IPS-15b (cell line): ENCODE measurements at regions not wholly inside any gene's neighbourhood (a gene's known extent, or its start where the extent isn't known, plus 50 kb on each side); places are given as distances from the start of the nearest gene placed in this dataset.
"Not testable (repeated sequence)": the region's sequence is repeated elsewhere in the genome, so short reads cannot be mapped to it uniquely, and the experiment has no call there.

Experiments used
- H3K27me3 ChIP-seq: one replicate; pipeline ENCODE4 v1.6.1; 2013; ENCODE audit warnings: low read length; ENCODE audit not compliant: control insufficient read depth, insufficient read depth
- H3K36me3 ChIP-seq: one replicate; pipeline ENCODE4 v1.6.1; 2013; ENCODE audit warnings: low read length; ENCODE audit not compliant: control insufficient read depth, insufficient read depth
- H3K4me1 ChIP-seq: one replicate; pipeline ENCODE4 v1.6.1; 2013; ENCODE audit warnings: mild to moderate bottlenecking, low read length; ENCODE audit not compliant: control insufficient read depth, insufficient read depth
- H3K4me3 ChIP-seq: one replicate; pipeline ENCODE4 v1.5.1; 2013; ENCODE audit warnings: low read depth, low read length
- H3K9ac ChIP-seq: one replicate; pipeline ENCODE4 v1.6.1; 2013; ENCODE audit warnings: low read depth, mild to moderate bottlenecking, low read length
- H3K9me3 ChIP-seq: one replicate; pipeline ENCODE4 v1.6.1; 2013; ENCODE audit warnings: mild to moderate bottlenecking, low read length; ENCODE audit not compliant: control insufficient read depth, insufficient read depth

GRCh38 chr7:124630395-124630794, 135.2 kb downstream of the GPR37 start:
- Histone ChIP-seq H3K9ac (no peak overlapping the region), H3K9me3 (no peaks in the 10 kb centered on the region), H3K4me3 (no peak overlapping the region), H3K4me1 (no peaks in the 10 kb centered on the region), H3K36me3 (no peaks in the 10 kb centered on the region), H3K27me3 (no peaks in the 10 kb centered on the region)

DNA sequence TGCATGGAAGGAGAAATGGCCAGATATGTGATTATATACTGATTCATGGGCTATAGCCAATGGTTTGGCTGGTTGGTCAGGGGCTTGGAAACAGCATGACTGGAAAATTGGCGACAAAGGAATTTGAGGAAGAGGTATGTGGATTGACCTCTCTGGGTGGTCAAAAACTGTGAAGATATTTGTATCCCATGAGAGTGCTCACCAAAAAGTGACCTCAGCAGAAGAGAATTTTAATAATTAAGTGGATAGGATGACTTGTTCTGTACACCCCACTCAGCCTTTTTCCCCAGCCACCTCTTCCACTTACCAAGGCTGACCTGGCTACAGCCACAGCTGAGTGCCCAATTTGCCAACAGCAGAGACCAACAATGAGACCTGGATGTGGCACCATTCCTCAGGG, 146.7 kb downstream of the GPR37 start:
- no peaks in the 10 kb centered on the region for H3K36me3 ChIP-seq
- H3K27me3 ChIP-seq: no peaks in the 10 kb centered on the region
- H3K4me1 ChIP-seq: no peaks in the 10 kb centered on the region
- H3K9ac ChIP-seq: no peak overlapping the region
- H3K4me3 ChIP-seq: no peak overlapping the region
- no peaks in the 10 kb centered on the region for H3K9me3 ChIP-seq

DNA sequence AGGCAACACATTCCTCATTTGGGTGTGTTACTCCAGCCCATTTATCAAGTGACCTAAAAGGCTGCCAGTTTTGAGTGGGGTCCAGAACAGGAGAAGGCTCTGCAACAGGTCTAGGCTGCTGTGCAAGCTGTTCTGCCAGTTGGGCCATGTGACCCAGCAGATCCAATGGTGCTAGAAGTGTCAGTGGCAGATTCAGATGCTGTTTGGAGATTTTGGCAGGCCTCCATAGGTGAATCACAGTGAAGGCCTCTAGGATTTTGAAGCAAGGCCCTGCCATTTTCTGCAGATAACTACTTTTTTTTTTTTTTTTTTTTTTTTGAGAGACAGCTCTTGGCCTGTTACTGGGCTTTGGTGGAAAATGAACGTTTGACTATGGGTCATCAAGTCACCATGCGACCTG, 147.5 kb downstream of the GPR37 start:
- not testable (repeated sequence) for H3K4me3 ChIP-seq, H3K36me3 ChIP-seq, H3K27me3 ChIP-seq, H3K9me3 ChIP-seq, H3K9ac ChIP-seq, H3K4me1 ChIP-seq

GRCh38 chr7:124603066-124603465, 162.5 kb downstream of the GPR37 start:
- Histone ChIP-seq H3K9ac (no peak overlapping the region), H3K4me3 (no peak overlapping the region), H3K27me3 (no peaks in the 10 kb centered on the region), H3K36me3 (no peaks in the 10 kb centered on the region), H3K4me1 (no peaks in the 10 kb centered on the region), H3K9me3 (no peaks in the 10 kb centered on the region)

- no peaks in the 10 kb centered on the region for H3K4me1 ChIP-seq
These were observed 168.1 kb downstream of the GPR37 start for GRCh38 chr7:124597509-124597908.

DNA sequence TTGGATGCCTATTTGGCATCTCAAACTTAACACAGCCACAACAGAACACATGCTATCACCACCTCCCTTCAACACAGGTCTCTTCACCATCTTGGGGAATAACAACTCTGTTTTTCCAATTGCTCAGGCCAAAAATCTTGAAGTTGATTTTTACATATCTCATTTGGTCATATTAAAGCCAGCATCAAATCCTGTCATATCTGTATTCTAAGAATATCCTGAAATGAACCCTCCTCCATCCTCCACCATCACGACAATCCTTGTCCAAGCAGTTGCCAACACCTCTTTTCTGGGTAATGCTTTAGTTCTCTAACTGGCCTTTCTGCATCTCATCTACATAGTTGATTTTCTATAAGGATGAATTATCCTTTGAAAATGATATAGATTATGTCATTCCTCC, 168.7 kb downstream of the GPR37 start:
- Histone ChIP-seq H3K4me3 (no peak overlapping the region), H3K36me3 (no peaks in the 10 kb centered on the region), H3K4me1 (no peaks in the 10 kb centered on the region), H3K9me3 (no peaks in the 10 kb centered on the region), H3K9ac (no peak overlapping the region), H3K27me3 (no peaks in the 10 kb centered on the region)

More at GRCh38 chr7:124597509-124597908, 168.1 kb downstream of the GPR37 start:
- no peak overlapping the region for H3K4me3 ChIP-seq
- no peaks in the 10 kb centered on the region for H3K36me3 ChIP-seq
- H3K9me3 ChIP-seq: no peaks in the 10 kb centered on the region
- no peaks in the 10 kb centered on the region for H3K27me3 ChIP-seq
- no peak overlapping the region for H3K9ac ChIP-seq

- Histone ChIP-seq H3K27me3 (no peaks in the 10 kb centered on the region), H3K36me3 (no peaks in the 10 kb centered on the region), H3K9me3 (no peaks in the 10 kb centered on the region), H3K4me3 (no peak overlapping the region), H3K4me1 (no peaks in the 10 kb centered on the region), H3K9ac (no peak overlapping the region)
These were observed 174.8 kb downstream of the GPR37 start for GRCh38 chr7:124590814-124591213.

- Histone ChIP-seq H3K27me3 (no peaks in the 10 kb centered on the region), H3K4me3 (no peak overlapping the region), H3K9me3 (no peaks in the 10 kb centered on the region), H3K36me3 (no peaks in the 10 kb centered on the region), H3K4me1 (no peaks in the 10 kb centered on the region), H3K9ac (no peak overlapping the region)
These were observed 188.3 kb downstream of the GPR37 start for GRCh38 chr7:124577256-124577655.

- H3K4me3 ChIP-seq: no peak overlapping the region
- H3K27me3 ChIP-seq: no peaks in the 10 kb centered on the region
- H3K9ac ChIP-seq: no peak overlapping the region
- no peaks in the 10 kb centered on the region for H3K36me3 ChIP-seq
- no peaks in the 10 kb centered on the region for H3K4me1 ChIP-seq
- no peaks in the 10 kb centered on the region for H3K9me3 ChIP-seq
These were observed 190.4 kb downstream of the GPR37 start for GRCh38 chr7:124575176-124575575.

GRCh38 chr7:124570558-124570957, 195.0 kb downstream of the GPR37 start:
- no peaks in the 10 kb centered on the region for H3K27me3 ChIP-seq
- no peaks in the 10 kb centered on the region for H3K4me1 ChIP-seq
- no peak overlapping the region for H3K9ac ChIP-seq
- H3K36me3 ChIP-seq: no peaks in the 10 kb centered on the region
- H3K4me3 ChIP-seq: no peak overlapping the region
- H3K9me3 ChIP-seq: no peaks in the 10 kb centered on the region

- Histone ChIP-seq H3K9ac (no peak overlapping the region), H3K27me3 (no peaks in the 10 kb centered on the region), H3K36me3 (no peaks in the 10 kb centered on the region), H3K4me3 (no peak overlapping the region), H3K4me1 (no peaks in the 10 kb centered on the region), H3K9me3 (no peaks in the 10 kb centered on the region)
These were observed 199.0 kb downstream of the GPR37 start for GRCh38 chr7:124566583-124566982.

GRCh38 chr7:124557587-124557986, 208.0 kb downstream of the GPR37 start:
- no peaks in the 10 kb centered on the region for H3K36me3 ChIP-seq
- no peaks in the 10 kb centered on the region for H3K9me3 ChIP-seq
- no peaks in the 10 kb centered on the region for H3K4me1 ChIP-seq
- H3K9ac ChIP-seq: no peak overlapping the region
- H3K27me3 ChIP-seq: no peaks in the 10 kb centered on the region
- no peak overlapping the region for H3K4me3 ChIP-seq

DNA sequence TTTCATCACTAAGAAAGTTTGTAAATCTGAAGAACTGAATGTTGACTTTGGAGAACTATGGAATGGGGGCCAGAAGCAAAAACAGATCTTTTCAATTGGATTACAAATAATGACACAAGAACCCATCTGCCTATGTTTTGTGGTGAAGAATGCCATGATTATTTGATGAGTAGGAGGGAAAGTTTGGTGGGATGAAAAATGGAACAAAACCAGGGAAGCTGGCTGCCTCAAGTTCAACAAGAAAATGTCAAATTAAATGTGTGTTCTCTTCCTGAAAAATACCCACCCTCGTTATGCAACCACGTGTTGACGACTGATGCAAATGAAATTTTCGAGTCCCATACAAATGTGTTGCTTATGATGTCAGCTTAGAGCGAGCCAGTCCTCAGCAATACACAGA, 208.5 kb downstream of the GPR37 start:
- Histone ChIP-seq H3K36me3 (no peaks in the 10 kb centered on the region), H3K9ac (no peak overlapping the region), H3K4me3 (no peak overlapping the region), H3K9me3 (no peaks in the 10 kb centered on the region), H3K27me3 (no peaks in the 10 kb centered on the region), H3K4me1 (no peaks in the 10 kb centered on the region)
